ENCODE measurements at regions not wholly inside any gene's neighbourhood (a gene's known extent, or its start where the extent isn't known, plus 50 kb on each side); places are given as distances from the start of the nearest gene placed in this dataset.
"Not testable (repeated sequence)": the region's sequence is repeated elsewhere in the genome, so short reads cannot be mapped to it uniquely, and the experiment has no call there.

DNA sequence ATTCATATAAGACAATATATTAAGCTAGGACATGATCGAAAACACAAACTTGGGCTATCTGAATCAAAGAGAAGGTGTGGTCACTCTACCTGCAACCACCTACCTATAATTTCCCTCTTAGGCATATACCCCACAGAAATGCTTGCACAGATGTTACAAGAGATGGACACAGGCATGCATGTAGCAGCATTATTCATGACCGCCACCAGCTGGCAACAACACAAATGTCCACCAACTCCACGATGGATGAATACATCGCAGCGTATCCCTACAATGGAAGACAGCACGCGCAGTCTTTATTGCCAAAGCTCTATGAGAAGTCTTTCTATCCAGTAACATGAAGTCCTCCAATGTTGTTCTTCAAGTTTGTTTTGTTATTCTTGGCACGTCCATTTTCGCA lies 90.8 kb downstream of the ARL4C start:
- no peak for DNase-seq (ENCODE audit: low read depth)

DNA sequence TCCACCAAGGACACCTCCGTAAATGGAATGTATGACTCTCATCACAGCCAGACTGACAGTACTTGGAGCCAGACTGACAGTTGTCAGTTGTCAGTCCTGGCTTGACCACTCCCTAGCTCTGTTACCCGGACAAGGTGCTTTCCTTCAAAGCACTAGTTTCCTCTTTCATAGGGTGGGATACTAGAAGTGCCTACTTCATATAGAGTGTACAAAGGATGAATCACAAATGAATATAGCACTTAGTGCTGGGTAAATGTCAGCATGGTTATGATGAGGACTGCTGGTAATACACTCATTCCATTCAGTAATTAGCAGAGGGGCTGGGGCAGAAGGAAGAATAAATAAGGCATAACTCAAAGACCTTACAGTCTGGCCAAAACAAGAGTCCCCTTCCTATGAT lies 91.4 kb downstream of the ARL4C start:
- no peak for DNase-seq (ENCODE audit: low read depth)

DNA sequence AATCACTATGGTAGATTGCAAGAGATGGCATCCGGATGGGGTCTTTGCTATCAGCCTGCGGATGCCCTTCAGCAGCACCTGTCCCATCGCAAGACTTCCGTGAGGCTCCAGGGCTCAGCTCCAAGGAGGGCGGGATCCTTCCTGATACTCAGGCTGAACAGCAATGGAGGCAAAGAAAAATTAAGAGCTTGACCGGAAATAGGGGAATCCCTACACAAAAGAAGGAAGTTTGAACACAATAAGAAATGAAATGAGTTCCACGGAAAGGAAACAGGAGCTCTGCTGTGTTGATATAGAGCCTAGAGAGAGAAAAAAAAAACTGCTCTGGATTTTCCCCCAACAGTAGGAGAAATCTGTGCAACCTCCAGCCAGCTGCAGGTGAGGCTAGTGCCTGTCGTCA lies 91.9 kb downstream of the ARL4C start:
- no peak for DNase-seq (ENCODE audit: low read depth)

DNA sequence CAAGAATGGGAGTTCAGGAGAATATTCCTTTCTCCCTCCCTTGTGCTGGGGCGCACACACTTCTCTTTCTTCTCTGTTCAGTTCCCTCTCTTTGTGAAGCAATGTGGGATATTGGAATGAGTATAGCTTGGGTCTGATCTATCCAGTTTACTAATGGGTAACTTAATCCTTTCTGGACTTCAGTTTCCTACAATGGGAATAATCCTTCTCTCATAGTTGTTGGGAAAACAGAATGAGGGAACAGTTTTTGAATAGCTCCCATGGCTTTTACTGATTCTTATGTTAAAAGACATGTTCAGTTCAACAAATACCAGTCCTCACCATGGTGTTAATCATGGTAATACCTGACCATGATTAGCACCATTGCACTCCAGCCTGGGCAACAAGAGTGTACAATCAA lies 93.1 kb downstream of the ARL4C start:
- DNase-seq (ENCODE audit: low read depth): no peak

DNA sequence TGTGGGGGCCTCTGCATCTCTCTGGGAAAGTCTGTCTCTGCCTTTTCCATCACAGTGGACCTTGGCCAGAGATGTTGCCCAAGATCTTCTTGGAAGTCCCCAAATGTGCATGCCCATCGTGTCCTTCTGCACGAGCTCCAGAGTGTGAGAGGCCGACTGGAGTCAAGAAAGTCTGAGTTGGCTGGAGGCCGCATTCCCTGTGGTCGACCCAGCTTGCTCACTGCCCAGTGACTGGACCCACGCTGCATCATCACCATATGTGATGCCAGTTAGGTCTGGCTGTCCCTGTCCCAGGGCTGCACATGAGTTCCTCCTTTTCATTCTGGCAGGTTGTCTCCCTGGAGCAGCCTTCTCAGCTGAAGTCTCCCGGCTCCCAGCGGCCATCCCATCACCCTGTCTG lies 93.8 kb downstream of the ARL4C start:
- no peak for DNase-seq (ENCODE audit: low read depth)

DNA sequence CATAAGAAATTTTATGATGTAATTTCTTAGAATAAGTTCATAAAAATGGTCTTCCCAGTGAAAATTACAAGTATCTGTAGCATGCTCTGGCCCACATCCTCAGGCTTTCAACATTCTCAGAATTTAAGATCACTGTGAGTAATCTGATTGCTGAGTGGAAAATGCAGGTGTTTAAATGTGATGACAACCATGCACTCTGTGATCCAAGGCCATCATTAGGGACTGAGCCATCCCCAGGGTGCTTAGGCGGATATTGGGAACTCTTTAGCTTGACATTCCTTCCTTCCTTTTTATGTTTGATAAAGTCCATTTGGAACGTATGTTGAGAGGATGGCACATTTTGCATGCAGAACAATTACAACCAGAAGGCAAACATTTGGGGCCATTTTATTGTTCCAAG lies 95.5 kb downstream of the ARL4C start:
- no peak for DNase-seq (ENCODE audit: low read depth)

DNA sequence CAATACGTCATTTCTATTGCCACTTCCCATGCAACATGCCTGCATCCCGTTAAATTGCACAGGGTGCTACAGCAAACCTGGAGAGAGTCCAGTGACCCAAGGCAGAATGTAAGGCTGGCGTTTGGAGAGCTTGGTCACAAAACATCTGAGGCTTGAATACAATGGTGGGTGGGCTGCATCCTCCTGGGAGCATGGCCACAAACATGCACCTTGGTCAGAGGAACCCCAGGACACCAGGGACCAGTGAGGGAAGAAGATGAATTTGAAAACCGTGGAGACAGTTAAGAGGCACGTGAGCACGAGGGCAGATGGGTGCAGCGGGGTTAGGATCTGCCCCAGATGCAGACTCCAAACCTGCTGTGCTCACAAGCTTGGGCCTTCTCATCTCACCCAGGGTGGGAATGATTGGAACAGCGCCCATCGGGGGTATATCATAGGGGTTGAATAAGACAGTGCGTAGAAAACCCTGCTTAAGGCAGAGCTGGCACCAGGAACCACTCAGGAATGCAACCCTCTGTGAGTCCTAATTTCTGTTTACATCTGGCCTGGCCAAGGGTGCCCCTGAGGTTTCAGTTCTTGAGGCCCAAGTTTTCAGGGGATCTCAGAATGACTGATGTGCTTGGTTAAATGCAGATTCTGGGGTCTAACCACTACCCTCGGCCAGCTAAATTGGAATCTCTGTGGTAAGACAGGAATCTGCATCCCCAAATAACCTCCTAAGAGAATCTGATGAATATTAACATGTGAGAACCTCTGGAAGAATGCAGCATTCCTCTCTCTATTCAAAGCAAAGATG lies 97.2 kb downstream of the ARL4C start:
- DNase-seq (ENCODE audit: low read depth): no peak

DNA sequence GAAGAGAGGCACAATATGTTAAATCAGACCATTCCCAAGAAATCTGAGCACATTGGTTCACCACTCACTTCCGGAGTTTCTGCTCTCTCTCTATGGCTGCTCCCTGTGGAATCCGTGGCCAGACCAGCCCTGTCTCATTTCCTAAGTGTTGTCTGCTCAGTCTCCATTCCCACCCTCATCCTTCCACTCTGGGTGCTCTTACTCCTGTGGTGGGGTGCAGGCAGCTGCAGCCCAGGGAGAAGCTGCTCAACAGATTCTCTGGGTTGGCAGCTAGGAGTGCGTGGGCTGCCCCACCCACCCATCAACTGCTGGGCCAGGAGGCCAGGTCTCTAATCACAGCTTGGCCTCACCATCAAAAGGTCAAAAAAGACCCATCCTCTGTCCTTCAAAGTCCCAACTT lies 98.3 kb downstream of the ARL4C start:
- DNase-seq (ENCODE audit: low read depth): no peak

DNA sequence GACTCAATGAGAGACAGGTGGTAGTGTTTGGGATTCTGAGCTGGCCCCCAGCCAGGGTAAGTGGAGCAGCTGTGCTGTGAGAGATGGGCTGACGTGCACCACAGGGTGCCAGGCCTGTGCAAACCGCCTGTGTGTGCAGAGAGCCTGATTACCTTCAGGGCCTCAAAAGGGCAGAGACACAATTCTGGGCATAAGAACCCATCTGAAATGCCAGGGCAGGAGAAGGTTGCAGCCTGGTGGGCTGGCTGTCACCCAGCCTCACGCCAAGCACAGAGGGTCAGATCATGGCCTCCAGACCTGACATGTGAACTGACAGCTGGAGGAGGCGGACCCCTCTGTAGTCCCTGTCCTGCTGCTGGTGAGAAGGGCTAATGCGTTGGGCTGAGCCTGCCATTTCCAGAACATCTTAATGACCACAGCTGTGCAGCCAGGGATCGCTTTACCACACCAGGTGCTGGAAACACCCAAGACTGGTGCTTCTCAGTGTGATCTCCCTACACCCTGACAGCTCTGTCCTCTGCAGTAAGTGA lies 100.9 kb downstream of the ARL4C start:
- no peak for DNase-seq (ENCODE audit: low read depth)

DNA sequence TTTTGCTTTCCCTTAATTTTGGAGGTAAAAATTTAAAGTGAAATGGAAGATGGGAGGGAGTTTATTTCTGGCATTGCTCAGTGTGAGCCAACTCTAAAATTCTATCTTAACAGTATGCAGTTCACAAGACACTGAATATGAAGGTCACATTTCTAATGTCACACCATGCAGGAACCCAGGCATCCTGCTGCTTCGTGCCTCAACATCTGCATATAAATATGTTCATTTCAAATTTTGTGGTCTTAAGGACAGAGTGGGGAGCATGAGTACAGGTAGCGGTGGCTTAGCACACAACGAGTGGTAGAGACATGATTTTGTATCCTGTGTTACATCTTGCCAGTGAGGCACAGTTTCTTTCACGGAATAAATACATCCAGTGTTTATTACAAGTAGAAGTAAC lies 102.4 kb downstream of the ARL4C start:
- DNase-seq (ENCODE audit: low read depth): no peak

DNA sequence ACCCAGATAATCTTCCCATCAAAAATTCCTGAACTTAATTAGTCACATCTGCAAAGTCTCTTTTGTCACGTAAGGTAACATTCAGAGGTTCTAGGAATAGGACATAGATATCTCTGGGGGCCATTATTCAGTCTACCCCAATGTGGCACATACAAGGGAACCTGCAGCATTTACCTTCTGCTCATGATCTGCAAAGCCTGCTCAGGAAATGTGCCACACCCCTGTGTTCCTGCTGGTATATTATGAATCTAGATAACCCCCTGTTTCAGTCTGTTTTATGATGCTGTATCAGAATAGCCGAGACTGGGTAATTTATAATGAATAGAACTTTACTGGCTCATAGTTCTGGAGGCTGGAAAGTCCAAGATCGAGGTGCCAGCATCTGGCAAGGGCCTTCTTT lies 103.5 kb downstream of the ARL4C start:
- no peak for DNase-seq (ENCODE audit: low read depth)

DNA sequence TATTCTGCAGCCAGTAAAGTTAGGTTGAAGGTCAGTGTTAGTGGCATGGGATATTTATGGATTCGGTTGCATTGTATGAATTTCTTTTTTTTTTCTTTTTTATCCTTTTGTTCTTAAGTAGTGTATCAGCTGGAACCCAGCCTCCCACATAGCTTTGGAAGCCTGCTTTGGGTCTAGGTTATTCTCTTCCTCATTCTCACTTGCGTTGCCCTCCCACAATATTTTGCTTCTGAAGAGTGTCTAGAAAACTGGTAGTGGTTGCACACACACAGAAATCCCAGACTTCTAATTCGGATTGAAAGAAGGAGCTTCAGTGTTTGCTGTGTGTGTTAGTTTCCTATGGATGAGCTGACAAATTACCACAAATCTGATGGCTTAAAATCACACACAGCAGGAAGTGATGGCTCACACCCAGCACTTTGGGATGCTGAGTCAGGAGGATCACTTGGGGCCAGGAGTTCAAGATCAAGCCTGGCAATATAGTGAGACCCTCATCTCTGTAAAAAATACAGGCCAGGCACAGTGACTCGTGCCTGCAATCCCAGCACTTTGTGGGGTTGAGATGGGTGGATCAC lies 104.8 kb downstream of the ARL4C start:
- no peak for DNase-seq (ENCODE audit: low read depth)

DNA sequence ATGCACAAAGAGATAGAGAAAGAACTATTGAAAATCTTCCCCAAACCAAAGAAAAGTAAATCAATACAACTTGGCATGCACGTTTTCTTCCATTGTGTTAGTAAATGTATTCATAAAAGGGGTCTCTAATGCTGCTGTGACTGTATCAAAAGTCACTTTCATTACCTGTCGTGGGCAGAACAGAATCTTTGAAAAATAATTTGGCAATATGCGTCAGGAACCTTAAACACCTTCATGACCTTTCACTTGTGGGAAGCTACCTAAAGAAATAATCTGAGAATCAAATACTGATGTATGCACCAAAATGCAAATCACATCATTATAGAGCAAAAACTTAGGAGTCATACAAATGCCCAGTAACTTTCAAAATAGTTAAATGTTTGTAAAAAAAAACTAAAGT lies 105.3 kb downstream of the ARL4C start:
- DNase-seq (ENCODE audit: low read depth): no peak

DNA sequence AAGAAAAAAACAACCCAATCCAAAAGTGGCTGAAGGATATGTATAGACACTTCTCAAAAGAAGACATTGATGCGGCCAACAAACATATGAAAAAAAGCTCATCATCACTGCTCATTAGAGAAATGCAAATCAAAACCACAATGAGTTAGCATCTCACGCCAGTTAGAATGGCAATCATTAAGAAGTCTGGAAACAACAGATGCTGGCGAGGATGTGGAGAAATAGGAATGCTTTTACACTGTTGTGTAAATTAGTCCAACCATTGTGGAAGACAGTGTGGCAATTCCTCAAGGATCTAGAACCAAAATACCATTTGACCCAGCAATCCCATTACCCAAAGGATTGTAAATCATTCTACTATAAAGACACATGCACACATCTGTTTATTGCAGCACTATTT lies 107.2 kb downstream of the ARL4C start:
- not testable (repeated sequence) for DNase-seq (ENCODE audit: low read depth)

DNA sequence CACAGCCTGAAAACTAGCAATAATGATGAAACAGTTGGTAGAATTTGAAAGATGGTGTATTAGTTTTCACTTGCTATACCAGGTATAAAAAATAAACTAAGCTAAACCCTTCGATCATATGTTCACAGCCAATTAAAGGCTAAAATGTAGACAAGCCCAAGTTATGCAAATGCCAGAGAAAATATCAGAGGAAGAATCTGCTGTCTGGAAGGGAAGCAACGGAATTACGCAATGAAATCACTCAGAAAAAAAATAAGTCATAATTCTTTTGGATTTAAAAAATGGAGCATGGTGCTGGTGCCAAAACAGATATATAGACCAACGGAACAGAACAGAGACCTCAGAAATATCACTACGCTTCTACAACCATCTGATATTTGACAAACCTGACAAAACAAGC lies 108.3 kb downstream of the ARL4C start:
- DNase-seq (ENCODE audit: low read depth): no peak

DNA sequence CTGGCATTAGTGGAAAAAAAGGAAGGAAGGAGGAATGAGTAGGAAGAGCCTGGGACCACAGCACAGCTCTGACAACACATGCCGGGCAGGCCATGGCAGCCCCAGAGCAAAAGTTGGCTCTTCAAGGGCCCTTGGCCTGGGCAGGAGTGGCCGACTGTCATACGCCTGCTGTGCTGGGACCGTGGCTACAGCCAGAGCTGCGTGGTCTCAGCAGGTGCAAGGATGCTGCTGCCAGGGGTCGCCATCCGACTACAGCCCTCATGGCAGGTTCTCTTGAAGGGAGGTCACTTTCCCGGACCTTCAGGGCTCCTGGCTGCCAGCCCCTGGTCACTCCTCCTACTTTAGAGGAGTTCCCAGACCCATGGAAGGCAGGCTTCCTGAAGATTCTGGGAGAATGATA lies 109.9 kb downstream of the ARL4C start:
- no peak for DNase-seq (ENCODE audit: low read depth)

DNA sequence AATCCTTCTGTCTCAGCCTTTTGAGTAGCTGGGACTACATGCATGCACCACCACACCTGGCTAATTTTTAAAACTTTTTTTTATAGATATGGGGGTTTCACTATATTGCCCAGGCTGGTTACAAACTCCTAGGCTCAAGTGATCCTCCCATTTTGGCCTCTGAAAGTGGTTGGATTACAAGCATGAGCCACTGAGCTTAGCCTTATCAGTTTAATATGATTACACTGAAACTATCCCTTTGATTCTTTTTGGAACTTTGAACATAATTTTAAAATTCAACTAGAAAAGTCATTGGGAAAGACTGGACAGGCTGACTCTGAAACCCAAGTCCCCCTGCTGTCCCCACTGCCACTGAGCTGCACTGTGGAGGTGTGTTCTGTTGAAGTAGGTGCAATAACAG lies 114.8 kb downstream of the ARL4C start:
- no peak for DNase-seq (ENCODE audit: low read depth)

DNA sequence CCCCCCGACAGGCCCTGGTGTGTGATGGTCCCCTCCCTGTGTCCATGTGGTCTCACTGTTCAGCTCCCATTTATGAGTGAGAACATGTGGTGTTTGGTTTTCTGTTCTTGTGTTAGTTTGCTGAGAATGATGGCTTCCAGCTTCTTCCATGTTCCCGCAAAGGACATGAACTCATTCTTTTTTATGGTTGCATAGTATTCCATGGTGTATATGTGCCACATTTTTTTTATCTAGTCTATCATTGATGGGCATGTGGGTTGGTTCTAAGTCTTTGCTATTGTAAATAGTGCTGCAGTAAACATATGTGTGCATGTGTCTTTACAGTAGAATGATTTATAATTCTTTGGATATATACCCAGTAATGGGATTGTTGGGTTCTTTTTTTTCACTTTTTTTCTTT lies 117.9 kb downstream of the ARL4C start:
- not testable (repeated sequence) for DNase-seq (ENCODE audit: low read depth)

DNA sequence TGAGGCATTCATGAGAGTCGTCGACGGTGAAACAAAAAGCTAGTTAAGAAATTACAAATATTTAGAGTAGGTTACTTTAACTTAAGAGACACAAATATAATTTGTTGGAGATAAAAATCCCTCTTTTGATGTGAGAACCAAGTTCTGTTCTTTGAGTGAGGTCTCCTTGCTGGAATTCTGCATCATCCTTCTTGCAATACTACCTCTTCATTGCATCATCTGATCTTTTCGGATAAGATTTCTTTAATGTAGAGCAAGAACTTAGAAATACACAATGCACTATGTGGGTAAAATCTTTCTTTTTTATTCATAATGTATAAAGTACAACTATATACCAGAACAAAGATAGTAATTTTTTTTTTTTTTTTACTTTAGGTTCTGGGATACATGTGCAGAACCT lies 118.4 kb downstream of the ARL4C start:
- DNase-seq (ENCODE audit: low read depth): no peak

DNA sequence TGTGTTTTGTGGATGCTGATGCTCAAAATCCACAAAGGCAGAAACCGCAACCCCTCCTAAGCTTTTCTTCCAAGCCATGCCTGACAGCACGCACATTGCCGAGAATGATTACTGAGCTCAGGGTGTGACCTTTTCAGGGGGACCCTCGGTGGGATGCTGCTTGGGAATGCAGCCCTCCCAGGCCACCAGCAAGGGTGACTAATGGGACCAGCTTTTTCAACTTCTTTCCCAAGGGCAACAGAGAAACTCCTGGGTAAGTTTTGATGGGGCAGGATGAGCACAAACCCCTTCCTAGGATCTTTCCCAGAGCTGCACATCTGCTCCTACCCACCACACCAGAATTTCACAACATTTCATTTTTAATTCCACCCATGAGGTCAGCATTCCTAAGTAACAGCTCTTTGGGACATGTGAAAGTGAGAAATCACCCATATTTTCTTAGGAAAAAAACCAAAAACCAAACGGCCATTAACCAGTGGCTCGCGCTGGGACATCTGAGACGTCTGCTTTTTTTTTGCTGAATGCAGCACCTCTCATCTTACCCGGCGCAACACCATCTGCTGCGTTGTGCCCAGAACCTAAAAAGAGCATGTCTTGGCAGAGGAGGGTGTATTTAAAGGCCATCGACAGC lies 119.0 kb downstream of the ARL4C start:
- no peak for DNase-seq (ENCODE audit: low read depth)

DNA sequence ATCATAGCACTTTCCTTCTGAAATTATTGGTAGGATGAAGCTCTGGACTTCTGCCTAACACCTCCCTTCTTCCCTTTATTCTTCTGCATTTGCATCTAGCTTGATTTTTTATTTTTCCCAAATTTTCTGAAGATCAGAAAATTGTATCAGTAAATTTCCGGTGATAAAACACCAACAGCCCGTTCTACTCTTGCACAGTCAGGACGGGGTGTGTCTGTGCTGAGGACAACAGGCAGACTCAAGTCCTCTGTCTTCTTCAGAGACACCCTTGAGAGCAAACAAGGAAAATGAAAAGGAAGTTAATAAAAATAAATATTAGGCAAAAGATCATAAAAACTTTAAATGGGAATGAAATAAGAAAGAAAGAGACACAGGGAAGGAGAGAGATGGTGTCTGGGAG lies 120.7 kb downstream of the ARL4C start:
- no peak for DNase-seq (ENCODE audit: low read depth)

DNA sequence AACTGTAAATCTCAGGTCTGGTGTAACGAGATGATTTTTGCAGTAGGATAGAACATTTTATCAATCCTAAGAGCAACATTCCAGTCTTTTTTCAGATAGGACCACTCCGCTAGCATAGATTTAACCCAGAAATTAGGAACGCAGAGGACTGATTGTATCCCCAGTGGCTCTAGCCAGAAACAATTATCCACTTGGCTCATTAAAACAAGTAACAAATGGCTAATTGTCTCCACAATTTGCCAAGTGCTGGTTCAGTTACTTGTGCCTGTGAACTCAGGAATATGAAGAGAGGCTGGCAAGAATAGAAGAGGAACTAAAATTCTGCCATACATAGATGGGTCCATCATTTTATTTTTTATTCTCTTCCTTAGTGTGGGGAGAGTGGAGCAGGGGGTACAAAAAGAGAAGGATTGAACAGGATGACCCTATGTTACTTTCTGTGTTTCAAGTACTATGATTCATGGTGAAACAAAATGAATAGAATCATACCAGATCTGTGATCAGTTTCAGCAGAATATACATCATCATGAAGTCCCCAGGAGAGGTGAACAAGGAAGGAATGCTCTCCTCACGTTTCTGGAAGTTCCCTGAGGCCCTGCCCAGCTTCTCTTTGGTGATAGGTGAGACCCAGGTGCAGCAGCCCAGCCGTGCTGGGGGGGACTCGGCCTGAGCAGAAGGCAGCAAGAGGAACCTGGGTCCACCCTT lies 121.6 kb downstream of the ARL4C start:
- DNase-seq (ENCODE audit: low read depth): no peak

DNA sequence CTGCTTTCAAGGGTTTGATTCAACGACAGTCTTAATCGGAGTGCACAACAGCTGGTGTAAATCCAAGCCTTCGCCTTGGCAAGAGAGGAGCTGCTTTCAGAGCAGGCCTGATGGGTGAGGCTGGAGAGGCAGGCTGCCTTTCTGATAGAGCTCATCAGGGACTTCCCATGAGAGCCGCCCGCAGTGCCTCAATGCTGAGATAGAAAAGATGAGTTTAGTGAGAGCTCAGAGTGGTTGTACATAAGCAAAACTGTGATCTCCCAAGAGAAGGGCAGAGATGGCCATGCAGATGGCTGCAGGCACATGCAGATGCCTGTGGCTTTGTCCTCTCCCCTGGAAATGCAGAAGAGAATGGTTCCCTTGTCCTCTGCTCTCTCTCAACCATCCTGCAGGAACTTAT lies 122.1 kb downstream of the ARL4C start:
- no peak for DNase-seq (ENCODE audit: low read depth)

Measured in stimulated activated CD8-positive, alpha-beta memory T cell treated with anti-CD3 and anti-CD28 coated beads, Interleukin-12 subunit alpha, Interleukin-12 subunit beta, amount 100 ng/mL, for 4 hours (primary cell).